NCI-H510A (cell line): ENCODE measurements at regions not wholly inside any gene's neighbourhood (a gene's known extent, or its start where the extent isn't known, plus 50 kb on each side); places are given as distances from the start of the nearest gene placed in this dataset.

Experiments
- DNase-seq: peaks from one replicate; lab custom pipeline; 2025; lab: John Stamatoyannopoulos, UW

DNA sequence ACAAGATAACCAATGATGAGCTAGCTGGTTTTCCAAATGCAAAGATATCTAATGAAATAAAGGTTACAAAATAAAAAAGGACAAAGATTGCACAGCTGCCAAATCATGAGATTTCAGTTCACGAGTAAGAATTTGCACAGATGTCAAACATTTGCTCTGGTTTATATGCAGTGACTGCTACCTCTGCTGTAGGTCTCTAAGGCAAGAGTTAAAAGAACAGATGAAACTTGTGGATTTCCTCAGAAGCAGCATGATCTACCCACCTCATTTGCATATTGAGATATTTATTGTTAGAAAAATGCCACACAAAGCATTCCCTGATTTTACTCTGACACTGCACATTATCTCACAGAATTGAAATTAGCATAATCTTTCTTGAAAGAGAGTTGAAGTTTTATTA, 763.2 kb upstream of the ZEB2 start:
- no peak for DNase-seq

- DNase-seq: no peak
Measured at GRCh38 chr2:145277922-145278321, 758.0 kb upstream of the ZEB2 start.

DNA sequence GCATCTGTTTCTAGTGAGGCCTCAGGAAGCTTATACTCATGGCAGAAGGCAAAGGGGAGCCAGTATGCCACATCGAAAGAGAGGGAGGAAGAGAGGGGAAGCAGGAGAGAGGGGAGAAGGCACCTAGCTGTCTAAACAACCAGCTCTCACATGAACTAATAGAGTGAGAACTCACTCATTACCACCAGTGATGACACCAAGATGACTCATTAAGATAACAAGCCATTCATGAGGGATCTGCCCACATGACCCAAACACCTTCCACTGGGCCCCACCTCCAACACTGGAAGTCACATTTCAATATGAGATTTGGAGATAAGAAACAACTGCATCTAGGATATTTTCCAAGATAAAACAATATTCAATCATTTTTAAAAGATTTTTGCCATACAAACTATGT, 753.9 kb upstream of the ZEB2 start:
- no peak for DNase-seq

- no peak for DNase-seq
Measured at GRCh38 chr2:145268931-145269330, 749.0 kb upstream of the ZEB2 start.

DNA sequence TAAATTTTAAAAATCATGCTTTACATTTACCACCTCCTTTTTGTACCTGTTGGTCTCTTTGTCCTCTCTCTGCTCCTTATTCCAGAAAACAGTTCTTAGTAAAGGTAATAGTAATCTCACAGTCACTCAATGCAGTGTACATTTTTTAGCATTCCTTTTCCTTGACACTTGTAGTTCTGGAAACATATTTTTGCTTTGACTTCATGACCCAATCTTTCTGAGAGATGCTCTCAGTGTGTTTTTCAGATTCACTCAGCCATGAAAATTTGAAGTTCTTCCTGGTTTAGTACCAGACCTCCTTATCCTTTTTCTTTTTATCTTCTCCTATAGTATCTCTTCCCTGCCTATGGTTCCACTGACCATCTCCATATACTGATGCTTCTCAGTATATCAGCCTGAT, 747.5 kb upstream of the ZEB2 start:
- no peak for DNase-seq

GRCh38 chr2:145265244-145265643, 745.3 kb upstream of the ZEB2 start:
- DNase-seq: no peak

- DNase-seq: no peak
Measured at GRCh38 chr2:145260674-145261073, 740.8 kb upstream of the ZEB2 start.

- DNase-seq: no peak
Measured at GRCh38 chr2:145260081-145260480, 740.2 kb upstream of the ZEB2 start.

DNA sequence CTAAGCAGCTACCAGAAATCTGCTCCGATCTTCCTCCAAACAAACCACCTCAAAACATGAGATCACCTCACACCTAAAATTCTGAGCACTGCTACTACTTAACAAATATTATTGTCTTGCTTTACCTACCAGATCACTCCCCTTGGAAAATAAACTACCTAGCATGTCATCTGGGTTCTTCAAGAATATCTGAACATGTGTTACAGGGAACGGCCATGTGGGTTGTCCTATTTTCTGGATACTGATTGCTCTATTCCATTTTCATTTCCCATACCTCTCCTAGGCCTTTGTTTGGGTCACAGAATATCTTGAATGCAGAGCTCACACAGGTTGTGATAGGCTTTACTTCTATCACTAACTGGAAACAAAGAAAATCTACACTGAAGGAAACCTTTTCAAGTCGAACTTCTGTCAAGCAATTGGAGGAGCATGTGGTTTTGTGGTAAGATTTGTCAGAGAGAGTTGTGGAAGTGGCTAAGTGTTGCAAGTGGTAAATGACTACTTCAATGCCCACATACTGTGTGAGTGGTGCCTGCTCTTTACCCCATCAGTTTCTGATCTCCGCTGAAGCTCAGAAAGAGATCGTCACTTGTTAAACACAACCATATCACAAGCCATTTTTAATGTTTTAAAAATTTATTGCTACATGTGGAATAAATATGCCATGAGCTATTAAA, 739.1 kb upstream of the ZEB2 start:
- DNase-seq: no peak

DNA sequence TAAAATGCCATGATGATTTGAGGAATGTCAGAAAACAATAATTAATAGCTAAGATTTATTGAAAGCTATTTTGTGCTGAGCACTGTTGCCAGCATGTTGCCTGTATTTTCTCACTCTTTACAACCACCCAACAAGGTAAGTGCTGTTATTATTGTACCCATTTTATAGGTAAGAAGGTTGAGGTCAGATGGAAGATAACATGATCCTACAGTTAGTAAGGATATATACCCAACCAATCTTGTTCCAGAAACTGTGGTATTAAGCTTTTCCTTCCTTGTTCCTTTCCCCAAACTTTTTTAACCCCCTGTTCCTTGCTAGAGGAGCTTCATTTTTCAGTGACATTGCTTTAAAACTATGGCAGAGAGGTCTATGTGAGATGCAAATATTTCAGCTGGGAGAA, 738.0 kb upstream of the ZEB2 start:
- DNase-seq: no peak

DNA sequence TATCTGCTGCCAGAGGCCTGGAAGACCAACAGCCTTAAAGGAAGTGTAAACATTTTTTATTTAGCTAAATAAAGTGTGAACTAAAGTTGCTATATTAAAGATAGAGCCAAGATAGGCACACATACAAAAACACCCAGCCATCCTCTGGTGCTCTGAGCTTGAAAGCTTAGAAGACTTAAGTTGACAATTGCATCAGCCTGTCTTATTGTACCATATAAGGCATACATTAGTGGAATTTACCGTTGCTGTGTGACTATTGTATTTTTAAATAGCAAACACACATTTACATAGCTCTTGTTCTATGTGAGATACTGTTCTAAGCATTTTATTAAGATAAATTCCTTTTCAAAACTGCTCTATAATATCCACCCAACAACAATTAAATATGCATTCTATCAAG, 736.6 kb upstream of the ZEB2 start:
- no peak for DNase-seq

- no peak for DNase-seq
Measured at GRCh38 chr2:145254291-145254690, 734.4 kb upstream of the ZEB2 start.

DNA sequence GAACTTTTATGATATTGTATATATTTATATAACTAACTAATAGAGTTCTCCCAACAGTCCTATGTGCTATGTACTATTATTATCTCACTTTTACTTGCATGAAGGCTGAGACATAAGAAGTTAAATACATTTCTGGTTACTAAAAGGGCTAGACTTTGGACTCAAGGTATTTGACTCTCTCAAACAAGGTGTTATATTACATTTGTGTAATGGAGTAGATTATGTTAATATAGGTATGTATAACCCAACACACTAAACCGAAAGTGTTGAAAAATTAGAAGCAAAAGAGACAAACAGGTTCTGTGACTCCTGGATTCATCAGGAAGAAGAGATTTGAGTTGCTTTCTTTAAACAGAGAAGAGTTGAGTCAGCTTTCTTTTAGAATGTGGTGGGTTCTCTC, 733.6 kb upstream of the ZEB2 start:
- no peak for DNase-seq

DNA sequence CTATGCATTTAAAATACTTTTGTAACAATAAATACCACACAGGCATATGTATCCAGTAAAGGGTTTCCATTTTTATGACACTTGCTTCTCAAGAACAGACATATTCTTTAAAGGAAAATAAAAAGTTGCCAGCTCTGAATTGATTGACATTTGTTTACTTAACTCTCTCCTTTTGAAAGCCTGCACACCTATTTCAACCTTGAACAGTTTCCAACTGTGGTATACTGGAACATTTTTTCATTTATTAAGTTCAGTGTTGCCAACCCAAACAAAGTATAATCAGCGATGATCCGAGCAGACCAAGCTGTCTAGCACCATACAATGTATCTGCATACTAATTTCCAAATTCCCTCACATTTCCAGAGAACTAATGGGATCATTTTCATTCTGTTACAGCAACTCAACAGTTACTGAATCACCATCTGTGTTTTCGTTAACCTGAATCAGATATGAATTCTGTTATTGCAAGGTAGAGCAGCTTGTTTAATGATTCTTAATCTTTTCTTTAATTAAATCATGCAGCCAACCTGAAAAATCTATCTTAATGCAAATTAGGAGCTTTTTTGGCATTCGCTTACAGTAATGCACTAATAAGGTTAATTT, 725.5 kb upstream of the ZEB2 start:
- no peak for DNase-seq

DNA sequence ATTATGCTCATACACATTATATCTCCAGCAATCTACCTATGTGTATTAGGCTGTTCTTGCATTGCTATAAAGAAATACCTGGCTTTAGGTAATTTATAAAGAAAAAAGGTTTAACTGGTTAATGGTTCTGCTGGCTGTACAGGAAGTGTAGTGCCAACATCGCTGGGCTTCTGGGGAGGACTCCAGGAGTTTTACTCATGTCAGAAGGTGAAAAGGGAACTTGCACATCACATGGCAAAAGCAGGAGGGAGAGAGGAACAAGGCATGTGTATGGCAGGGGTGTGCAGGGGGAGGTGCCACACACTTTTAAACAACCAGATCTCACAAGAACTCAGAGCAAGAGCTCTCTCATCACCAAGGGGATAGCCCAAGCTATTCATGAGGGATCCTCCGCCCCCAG, 715.4 kb upstream of the ZEB2 start:
- DNase-seq: no peak

DNA sequence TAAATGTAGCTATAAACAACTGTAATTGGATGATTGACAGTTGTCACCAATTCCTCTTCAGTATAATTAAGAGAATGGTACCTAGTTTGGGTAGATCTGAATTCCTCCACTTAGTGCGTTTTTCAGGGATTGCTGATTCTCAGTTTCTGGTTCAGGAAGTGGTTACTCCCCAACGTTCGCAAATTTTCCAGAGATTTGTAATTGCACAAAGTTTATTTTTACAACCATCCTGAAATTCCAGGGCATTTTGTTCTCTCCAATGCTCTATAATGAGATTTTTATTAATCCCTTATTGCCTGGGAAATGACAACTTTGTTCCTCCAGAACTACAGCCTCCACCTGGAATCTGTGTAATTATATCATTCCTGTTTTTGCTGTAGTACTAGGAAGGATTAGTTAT, 710.6 kb upstream of the ZEB2 start:
- no peak for DNase-seq

DNA sequence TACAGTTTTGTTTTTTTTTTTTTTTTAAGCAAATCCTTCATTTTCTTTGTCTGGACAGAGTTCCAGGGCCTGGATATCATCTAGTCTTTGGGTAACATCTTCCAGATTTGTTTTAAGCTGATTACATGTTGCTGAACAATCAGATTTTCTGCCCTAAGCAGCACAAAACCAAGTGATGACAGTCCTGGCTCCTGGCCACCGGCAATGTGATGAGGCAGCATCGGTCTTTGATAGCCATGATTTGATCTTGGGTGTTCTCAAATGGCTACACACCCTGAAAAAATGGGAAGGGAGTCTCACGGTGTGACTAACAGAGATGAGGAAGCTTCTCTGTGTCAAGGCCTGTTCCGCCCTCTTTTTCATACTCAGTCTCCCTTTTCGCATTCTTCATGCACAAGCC, 708.6 kb upstream of the ZEB2 start:
- no peak for DNase-seq

GRCh38 chr2:145226901-145227300, 707.0 kb upstream of the ZEB2 start:
- no peak for DNase-seq

DNA sequence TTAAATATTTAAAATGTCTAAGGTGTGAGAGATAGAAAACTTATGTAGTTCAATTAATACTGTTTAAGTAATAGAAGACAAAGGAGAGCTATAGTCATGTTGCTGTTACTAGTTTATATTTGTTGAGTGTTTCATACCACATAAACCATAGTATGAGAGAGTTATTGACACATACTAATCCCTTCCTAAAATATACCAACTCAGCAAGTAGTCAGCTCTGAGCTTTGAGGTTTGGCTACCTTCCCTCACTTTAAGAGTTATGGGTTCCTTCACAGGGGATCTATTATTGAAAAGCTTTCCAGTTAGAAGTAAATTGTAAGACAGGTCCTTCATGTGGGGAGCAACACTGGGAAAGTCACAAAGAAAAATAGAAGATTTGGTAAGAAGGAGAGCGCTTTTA, 701.6 kb upstream of the ZEB2 start:
- no peak for DNase-seq

GRCh38 chr2:145221032-145221431, 701.1 kb upstream of the ZEB2 start:
- DNase-seq: no peak

DNA sequence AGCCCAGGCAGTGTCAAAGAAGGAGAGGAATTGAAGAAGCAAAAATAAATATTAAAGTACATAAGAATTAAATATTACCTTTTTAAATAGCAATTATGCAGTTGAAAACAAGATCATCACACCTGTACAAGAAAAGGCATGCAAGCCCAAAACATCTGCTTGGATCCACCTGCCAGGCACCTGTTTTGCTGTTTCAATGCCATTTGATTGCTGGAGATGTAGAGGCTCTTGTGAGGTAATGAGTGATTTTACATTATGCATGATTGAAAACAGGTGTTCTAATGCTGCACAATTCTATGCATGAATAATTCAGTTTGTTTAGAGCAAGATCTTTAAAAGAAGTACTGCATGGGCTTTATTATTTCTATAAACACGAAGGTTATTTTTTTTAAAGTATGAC, 700.6 kb upstream of the ZEB2 start:
- peak; percentile 32 for DNase-seq

DNA sequence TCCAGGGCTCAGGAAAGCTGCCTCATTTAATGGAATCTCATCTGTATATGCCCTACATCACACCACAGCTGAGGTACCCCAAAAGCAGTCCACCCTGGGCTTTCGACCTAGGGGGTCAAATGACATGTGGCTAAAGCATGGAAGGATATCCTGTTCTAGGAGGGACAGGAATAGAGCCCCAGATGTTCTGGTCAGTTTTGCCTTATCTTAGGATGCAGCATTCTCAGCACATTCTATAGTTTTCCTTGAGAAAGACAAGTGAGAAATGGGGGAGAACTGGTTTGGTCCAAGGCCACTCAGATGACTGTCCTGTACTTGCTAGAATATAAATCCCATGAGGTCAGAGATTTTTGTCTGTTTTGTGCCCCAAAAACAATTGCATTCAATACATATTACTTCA, 688.0 kb upstream of the ZEB2 start:
- DNase-seq: no peak

- DNase-seq: no peak
Measured at GRCh38 chr2:145206496-145207281, 686.8 kb upstream of the ZEB2 start.

GRCh38 chr2:145203891-145204290, 684.0 kb upstream of the ZEB2 start:
- no peak for DNase-seq
